HL-60 (cell line): ENCODE measurements at regions not wholly inside any gene's neighbourhood (a gene's known extent, or its start where the extent isn't known, plus 50 kb on each side); places are given as distances from the start of the nearest gene placed in this dataset.

Experiments
- DNase-seq, 2 experiments: peaks; one replicate each; pipeline ENCODE4 v3.0.0-alpha.2; 2010 to 2020; ENCODE audit warnings: low read depth in 1 of 2, low spot score in 1 of 2
- H3K27ac ChIP-seq: fragments of 250-450 bp; sonication (Bioruptor Pico); replicated peaks from 2 replicates; pipeline ENCODE4 v1.5.1; 2020; ENCODE audit warnings: mild to moderate bottlenecking, moderate library complexity
- H3K27me3 ChIP-seq: fragments of 250-450 bp; sonication (Bioruptor Pico); 2 replicates; pipeline ENCODE4 v1.5.1; 2021; ENCODE audit warnings: mild to moderate bottlenecking, moderate library complexity; ENCODE audit not compliant: insufficient read depth, poor library complexity, severe bottlenecking
- H3K4me3 ChIP-seq: replicated peaks from 2 replicates; pipeline ENCODE4 v1.5.1; 2011; ENCODE audit warnings: mild to moderate bottlenecking, control low read depth, low read length; ENCODE audit not compliant: insufficient read depth
- GABPA ChIP-seq: IDR thresholded peaks from 2 replicates; pipeline ENCODE4 v1.6.1; 2012; ENCODE audit warnings: low read depth
- POLR2AphosphoS5 ChIP-seq: IDR thresholded peaks from 2 replicates; pipeline ENCODE4 v1.6.1; 2012; ENCODE audit warnings: low read depth
- REST ChIP-seq: IDR thresholded peaks from 2 replicates; pipeline ENCODE4 v1.6.1; 2012; ENCODE audit warnings: low read depth; ENCODE audit not compliant: insufficient replicate concordance
- SPI1 ChIP-seq: IDR thresholded peaks from 2 replicates; pipeline ENCODE4 v1.6.1; 2012; ENCODE audit warnings: low read depth, mild to moderate bottlenecking, borderline replicate concordance
- TF ChIP-seq, protein P1 (sequence below): IDR thresholded peaks from one replicate; pipeline ENCODE4 v1.5.1; 2011; ENCODE audit warnings: low read length, control low read depth, inconsistent platforms; ENCODE audit not compliant: insufficient read depth

DNA sequence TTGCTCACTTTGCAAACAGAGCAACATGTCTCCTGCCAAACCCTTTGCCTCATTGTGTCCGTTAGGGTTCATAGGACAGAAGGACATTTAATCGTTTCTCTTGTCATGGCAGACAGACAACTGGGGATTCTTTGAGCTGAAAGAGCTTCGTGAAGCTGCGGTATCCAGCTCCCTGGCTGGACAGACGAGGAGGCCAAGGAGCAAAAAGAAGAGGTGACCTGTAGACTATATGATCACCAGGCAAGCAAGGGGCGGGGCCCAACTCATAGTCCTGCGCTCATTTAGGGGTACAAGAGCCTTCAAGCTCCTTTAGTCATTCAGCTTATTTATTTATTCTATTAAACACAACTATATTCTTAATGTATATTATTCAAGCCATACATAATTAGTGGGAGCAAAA, 66.8 kb upstream of the VRK1 start:
- no peak for DNase-seq
- Histone ChIP-seq H3K27ac (no peak overlapping the region), H3K27me3 (peaks cover 15% of the 10 kb centered on the region), H3K4me3 (no peak overlapping the region)
- TF ChIP-seq REST (no peak), SPI1 (no peak), POLR2AphosphoS5 (no peak), GABPA (no peak)
- TF ChIP-seq, protein P1, sequence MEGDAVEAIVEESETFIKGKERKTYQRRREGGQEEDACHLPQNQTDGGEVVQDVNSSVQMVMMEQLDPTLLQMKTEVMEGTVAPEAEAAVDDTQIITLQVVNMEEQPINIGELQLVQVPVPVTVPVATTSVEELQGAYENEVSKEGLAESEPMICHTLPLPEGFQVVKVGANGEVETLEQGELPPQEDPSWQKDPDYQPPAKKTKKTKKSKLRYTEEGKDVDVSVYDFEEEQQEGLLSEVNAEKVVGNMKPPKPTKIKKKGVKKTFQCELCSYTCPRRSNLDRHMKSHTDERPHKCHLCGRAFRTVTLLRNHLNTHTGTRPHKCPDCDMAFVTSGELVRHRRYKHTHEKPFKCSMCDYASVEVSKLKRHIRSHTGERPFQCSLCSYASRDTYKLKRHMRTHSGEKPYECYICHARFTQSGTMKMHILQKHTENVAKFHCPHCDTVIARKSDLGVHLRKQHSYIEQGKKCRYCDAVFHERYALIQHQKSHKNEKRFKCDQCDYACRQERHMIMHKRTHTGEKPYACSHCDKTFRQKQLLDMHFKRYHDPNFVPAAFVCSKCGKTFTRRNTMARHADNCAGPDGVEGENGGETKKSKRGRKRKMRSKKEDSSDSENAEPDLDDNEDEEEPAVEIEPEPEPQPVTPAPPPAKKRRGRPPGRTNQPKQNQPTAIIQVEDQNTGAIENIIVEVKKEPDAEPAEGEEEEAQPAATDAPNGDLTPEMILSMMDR = no peak

DNA sequence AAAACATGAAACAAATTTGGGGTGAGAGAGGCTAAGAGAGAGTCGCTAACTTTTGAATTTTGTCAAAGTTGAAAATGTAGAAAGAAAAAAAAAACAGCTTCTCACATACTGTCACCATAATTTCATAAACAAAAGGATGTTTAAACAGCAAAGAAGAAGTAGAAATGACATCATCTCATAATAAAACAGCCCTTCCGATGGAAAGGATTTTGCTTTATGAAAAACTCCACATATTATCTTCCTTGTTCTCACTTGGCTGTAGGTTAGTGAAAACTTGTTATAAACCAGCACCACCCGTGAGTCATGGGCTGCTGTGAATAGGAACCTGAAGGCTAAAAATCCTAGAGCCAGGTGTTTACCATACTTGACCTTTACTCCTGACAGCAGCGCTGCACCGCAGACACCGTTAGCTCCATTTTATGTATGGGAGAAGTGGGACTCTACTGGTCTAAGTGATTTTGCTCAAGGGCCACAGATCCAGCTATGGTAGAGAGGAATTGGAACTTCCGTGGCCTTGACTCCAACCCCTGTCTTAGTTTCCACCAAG, 63.0 kb upstream of the VRK1 start:
- H3K4me3 ChIP-seq = no peak overlapping the region
- DNase-seq = no peak
- no peak overlapping the region for H3K27ac ChIP-seq
- H3K27me3 ChIP-seq = peaks cover 17% of the 10 kb centered on the region
- TF ChIP-seq SPI1 = no peak
- TF ChIP-seq, protein P1 = no peak
- no peak for TF ChIP-seq POLR2AphosphoS5
- no peak for TF ChIP-seq REST
- no peak for TF ChIP-seq GABPA

GRCh38 chr14:96735526-96735925, 61.7 kb upstream of the VRK1 start:
- H3K27ac ChIP-seq = no peak overlapping the region
- H3K27me3 ChIP-seq = peaks cover 15% of the 10 kb centered on the region
- no peak for DNase-seq
- H3K4me3 ChIP-seq = no peak overlapping the region
- TF ChIP-seq GABPA = no peak
- no peak for TF ChIP-seq SPI1
- no peak for TF ChIP-seq POLR2AphosphoS5
- no peak for TF ChIP-seq REST
- TF ChIP-seq, protein P1 = no peak
